Anterior cingulate cortex (tissue), 58 donors: ENCODE measurements at regions not wholly inside any gene's neighbourhood (a gene's known extent, or its start where the extent isn't known, plus 50 kb on each side); places are given as distances from the start of the nearest gene placed in this dataset.
"Not testable (repeated sequence)": the region's sequence is repeated elsewhere in the genome, so short reads cannot be mapped to it uniquely, and the experiment has no call there.

ENCODE experiments used
- DNase-seq, 58 donors: peaks; one replicate each; lab custom pipeline; 2025; lab: John Stamatoyannopoulos, UW

DNA sequence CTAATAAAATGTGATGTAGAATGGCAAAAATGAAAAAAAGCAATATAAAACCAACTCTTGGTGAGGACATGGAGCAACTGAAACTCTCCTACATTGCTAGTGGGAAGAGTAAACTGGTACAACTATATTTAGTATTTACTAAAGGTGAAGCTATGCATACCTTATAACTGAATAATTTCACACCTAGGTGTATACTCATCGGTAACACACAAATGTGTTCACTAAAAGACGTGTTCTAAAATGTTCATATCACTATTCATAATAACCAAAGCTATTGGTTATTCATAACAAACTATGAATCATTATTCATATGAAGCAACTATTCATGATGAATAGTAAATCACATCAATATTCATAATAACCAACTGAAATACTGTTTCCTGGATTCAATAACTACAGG is 1030.3 kb downstream of the ROBO2 start:
- no peak for DNase-seq

DNA sequence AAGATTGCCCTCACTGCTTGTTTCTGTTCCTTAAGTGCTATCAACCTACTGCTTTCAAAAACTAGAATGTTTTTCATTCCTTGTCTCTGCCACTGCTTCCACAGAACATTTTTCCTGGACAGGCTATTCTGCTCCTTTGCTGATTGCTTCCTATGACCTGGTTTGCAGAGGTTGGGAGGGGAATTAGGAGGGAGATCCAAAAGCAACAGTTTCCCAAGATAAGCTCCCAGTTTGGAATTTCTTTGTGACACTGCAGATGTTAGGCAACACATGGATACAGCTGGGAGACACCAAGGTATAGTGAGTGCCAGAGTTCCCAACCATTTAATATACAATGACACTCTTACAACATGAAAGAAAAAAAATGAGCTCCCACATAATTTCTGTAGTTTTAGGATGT is 1036.5 kb downstream of the ROBO2 start:
- no peak for DNase-seq

DNA sequence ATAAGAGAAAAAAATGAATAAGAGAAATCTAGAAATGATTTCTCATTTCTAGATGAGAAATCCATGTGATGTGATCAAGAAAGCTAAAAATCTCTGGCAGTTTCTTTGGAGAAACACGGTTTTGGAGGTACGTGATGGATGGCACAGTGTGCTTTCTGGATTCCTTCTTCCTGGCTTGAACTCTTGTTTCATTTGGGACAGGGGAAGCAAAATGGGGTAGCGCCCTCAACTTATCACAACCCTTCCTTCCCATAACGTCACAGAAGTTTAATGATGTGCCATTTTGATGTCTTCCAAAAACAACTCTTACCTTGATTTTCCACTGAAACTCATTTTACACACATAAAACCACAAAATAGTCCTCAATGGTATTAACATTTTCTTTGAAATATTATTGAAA is 1037.3 kb downstream of the ROBO2 start:
- DNase-seq, result no peak

DNA sequence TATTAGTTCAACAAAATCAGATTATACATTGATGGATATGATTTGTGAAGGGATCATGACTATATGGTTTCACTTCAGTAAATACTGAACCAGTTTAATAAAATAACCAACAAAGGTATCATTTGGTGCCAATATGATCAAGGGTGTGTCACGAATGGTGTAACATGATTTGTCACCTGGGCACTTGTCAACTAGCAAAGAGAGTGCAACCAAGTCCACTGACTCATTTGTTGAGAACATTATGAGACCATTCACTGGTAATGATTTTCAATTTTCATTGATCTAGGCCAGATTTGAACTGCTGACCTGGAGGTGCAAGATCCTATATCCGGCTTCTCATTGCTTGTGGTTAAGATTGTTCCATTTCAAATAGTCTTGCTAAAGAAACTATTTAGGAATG is 1037.9 kb downstream of the ROBO2 start:
- no peak for DNase-seq

DNA sequence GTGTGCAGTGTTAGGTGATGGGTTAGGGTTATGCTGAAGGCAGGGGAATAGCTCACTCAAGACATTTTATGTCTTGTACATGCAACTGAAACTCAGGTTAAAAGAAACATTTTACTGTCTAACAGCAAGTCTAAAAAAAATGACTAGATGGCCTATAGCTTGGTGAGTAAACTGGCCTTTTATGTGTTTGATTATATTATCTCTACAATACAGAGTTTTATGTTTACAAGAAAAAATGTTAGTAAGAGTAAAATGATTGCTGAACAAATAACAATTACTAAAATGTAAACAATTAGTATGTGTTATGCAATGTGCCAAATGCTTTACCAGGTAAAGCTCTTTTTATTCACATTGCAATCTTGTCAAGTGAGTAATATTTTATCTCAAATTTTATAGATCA is 1039.6 kb downstream of the ROBO2 start:
- DNase-seq, result no peak

DNA sequence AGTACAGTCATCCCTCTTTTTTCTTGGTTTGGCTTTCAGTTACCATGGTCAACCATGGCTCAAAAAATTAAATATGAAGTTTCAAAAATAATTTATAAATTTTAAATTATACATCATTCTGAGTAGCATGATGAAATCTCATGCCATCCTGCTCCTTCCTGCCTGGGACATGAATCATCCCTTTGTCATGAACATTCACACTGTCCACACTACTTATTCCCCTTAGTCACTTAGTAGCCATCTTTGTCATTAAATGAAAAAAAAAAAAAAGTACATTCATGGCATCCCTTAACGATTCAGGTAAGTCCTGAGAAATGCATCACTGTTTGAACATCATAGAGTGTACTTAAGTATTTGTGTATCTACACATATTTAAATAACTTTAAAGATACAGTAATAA is 1046.3 kb downstream of the ROBO2 start:
- DNase-seq, result no peak

DNA sequence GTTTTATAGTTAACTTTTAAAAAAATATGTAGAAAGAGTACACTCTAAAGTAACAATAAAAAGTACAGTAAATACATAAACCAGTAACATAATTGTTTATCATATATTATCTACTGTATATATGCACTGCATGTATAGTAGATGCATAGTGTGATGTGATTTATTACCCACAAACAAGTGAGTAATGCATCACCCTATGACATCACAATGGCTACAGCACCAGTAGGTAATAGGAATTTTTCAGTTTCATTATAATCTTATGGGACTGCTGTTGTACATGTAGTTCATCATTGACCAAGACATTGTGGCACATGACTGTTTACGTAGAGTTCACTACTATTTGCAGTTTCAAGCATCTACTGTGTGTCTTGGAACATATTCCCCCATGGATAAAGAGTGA is 1047.2 kb downstream of the ROBO2 start:
- no peak for DNase-seq

DNA sequence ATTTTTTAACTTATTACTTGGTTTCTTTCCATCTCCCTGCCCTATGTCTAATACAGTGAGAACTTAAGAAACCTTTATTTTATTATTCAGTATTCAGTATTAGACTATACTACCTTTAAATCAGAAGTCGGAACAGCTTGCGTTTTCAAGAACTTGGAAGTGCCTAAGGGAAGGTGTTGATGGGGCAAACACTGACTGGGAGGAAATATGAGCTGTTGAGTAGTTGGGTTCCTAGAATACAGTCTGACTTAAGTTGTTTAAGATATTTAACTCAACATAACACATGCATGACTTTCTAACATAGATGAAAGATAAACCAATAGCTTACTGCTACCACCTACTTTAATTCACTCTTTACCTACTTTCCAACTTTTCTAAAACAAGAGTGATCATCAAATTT is 1048.1 kb downstream of the ROBO2 start:
- no peak for DNase-seq

DNA sequence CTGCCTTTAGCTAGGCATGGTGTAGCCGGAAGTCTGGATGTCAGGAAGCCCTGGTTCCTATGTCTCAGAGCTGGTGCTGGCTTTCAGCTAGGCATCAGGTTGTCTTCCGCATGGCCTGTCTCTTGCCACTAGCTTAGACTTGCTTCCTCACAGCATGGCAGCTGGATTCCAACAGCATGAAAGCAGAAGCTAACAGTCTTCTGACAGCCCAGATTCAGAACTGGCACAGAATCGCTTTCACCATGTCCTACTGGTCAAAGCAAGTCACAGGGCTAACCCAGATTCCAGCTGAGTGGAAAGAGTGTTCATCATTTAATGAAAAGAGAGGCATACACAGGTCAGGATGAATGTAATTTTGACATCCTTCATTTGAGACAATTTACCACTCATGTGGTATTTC is 1050.5 kb downstream of the ROBO2 start:
- no peak for DNase-seq

DNA sequence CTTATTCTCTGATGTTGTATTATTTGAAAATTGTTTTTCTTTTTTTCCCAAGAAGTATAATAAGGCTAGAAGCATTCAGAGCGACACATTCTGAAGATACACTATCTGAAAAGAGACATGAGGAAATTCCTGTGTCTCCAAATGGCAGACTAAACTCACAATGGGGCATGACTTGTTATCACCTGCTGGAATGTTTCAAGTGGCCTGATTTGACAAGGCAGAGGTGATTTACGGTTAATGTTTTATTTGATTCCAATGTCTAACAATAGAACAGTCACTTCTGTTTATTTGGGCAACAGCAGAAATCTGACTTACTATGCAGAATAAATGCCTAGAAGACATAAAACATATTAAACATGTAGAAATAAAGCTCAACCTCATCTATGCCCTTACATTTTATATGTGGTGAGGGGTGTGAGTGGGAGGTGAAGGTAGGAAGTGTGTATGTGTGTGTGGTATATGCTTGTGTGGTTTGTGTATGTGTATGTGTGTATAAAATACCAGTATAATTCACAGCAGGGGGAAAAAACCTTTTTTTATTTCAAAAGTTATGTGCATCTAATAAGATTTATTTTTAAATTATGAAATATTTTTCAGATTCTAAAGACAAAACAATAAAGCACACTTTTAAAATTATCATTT is 1051.7 kb downstream of the ROBO2 start:
- no peak for DNase-seq

DNA sequence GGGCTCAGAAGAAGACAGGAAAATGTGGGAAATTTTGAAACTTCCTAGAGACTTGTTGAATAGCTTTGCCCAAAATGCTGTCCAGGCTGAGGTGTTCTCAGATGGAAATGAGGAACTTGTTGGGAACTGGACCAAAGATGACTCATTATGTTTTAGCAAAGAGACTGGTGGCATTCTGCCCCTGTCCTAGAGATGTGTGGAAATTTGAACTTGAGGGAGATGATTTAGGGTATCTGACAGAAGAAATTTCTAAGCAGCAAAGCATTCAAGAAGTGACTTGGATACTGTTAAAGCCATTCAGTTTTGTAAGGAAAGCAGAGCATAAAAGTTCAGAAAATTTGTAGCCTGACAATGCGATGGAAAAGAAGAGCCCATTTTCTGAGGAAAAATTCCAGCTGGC is 1052.7 kb downstream of the ROBO2 start:
- not testable (repeated sequence) for DNase-seq

DNA sequence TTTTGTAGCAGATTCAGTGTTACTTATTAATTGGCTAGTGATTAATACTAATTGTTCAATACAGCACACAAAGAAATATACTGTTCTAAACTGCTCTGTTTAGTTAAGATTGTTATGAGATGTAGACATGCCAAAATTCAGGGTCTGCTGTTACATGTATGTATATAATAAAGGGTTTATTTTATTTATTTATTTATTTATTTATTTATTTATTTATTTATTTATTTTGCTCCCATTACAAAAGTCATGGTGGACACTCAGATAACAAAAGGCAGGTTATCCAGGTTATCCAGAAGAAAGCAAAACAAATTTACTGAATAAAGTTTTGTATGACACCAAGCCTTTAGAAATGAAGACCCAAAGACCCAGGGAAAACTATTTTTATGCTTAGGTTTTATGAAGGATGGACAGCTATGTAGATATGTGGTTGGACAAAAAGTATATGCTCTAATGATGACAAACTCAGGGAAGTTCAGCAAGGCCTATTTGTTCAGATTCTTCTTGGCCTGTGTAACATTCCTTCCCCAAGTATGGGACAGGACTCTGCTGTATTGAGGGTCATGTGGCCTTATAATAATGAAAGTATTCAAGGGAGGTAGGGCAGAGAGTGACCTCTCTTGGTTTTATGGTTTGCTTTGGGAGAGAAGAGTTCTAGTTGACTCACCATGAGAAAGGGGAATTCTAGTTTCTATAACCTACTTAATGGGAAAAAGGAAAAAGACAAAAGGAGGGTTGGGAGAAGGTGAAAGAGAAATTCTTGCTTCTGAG is 1056.8 kb downstream of the ROBO2 start:
- DNase-seq, result no peak

DNA sequence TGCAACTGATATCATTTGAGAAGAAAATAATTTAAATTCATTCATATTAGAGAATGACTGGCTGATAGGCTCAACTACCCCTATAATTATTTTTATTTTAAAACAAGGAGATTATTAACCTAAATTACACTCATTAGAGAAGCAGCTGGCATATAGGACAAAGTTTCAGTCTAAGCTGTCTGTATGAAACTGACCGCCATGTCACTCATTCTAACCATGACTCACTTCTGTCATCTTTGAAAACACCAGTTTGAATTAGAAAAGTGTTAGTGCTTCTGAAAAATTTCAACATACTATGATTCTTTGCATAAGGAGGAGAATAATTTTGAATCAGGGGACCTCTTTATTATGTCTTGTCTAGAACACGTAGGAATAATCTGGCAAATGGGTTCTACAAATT is 1058.5 kb downstream of the ROBO2 start:
- no peak for DNase-seq

DNA sequence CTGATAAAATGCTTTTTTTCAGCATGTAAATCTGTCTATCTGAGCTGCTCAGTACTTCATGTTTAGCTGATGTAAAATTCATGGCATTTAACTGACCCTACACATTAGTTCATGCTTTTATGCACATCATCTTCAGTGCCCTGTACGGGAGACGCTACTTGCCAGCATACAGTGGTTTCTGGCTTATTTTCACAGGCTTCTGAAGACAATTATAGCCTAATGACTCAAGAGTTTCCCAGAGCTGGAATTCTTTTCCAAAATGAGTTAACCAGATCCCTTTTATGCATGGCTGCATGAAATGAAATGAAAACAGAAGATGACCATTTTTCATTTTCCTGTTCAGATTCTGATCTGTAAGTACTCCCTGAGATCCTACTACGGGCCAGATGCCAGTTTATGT is 1061.5 kb downstream of the ROBO2 start:
- no peak for DNase-seq

DNA sequence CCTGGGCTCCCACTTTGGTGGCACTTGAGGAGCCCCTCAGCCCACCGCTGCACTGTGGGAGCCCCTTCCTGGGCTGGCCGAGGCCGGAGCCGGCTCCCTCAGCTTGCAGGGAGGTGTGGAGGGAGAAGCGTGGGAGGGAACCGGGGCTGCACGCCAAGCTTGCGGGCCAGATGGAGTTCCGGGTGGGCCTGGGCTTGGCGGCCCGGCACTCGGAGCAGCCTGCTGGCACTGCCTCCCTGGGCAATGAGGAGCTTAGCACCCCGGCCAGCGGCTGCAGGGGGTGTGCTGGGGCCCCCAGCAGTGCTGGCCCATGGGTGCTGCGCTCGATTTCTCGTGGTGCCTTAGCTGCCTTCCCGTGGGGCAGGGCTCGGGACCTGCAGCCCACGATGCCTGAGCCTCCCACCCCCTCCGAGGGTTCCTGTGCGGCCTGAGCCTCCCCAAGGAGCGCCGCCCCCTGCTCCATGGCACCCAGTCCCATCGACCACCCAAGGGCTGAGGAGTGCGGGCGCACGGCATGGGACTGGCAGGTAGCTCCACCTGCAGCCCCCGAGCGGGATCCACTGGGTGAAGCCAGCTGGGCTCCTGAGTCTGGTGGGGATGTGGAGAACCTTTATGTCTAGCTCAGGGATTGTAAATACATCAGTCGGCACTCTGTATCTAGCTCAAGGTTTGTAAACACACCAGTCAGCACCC is 1068.5 kb downstream of the ROBO2 start:
- DNase-seq, result not testable (repeated sequence)

DNA sequence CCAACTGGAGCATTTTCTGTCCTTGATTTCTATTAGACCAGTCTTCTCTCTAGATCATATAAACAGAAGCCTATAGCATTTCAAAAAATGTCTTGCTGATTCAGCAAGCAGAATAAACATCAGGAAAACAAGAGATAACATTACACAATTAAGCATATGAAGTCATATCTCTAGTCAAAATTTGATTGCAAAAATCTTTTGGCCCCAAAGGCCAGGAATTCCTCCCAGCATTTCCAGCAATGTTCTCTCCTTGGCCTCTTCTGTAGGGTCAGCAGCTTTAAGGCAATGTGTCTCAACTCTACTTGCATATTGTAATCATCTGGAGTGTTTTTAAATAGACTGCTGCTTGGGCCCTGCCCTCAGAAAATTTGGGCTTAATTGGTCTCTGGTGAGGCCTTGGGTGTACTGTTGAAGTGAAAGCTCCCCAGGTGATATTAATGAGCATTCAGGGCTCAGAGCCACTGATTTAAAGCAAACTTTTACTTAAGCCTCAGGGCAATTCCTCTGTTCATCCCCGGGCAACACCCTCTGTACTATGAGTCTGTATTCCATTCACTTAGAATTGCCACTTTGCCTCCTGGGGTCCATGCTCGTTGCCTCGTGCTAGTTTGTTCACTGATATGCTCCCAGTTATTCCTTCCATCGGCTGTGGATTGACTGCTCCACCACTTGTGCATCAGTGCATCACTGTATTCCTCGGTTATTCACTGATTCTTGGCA is 1072.6 kb downstream of the ROBO2 start:
- DNase-seq, result no peak

DNA sequence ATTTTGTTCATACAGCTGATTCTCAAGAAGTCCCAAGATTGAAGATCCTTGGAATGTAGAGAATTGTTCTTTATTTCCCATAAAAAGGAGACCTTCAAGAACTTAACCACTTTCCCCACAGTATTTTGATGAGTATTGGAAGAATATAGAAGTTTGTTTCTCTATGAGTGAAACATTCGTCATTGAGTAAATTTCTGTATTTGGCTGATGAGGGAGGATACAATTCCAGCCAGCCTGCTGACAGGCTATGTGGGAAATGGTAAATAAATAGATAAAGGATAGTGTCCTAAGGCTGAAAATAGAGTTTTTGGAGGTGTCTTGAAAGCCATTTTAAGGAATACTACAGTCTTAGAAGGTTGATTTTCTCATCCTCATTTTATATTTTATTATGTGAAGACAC is 1076.1 kb downstream of the ROBO2 start:
- no peak for DNase-seq

DNA sequence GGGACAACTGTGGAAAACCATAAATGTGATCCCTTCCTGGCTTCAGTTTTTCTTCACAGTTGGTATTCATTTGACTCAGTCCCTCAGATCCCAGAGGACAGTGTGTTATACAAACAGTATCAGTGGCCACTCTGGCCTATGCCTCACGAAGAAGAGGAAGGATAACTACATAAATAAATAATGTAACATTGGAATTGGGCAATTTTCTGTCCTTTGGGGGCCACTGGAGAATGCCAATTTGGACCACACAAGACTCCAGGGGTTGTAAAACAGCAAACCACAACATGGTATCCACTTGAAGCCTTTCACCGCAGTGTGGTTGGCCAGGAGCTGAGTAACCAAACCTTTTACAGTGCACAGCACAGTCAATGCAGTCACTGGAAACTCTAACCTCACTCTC is 1077.0 kb downstream of the ROBO2 start:
- no peak for DNase-seq

DNA sequence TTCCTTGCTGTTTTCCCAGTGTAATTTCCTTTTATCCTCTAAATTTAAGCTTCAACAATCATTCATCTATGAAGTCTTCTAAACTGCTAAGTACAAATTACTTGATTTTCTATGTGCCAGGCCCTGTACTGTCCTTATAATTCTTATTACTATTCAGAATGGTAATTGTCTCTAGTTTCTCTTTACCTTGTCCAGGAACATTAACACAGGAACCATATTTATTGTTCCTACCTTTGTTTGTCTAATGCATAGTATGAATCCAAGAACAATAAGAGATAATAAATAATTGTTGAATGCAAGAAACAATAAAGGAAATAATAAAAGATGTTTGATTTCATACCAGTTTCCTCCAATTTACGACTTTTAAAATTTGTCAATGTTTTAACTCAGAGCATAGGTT is 1083.2 kb downstream of the ROBO2 start:
- DNase-seq, result no peak

DNA sequence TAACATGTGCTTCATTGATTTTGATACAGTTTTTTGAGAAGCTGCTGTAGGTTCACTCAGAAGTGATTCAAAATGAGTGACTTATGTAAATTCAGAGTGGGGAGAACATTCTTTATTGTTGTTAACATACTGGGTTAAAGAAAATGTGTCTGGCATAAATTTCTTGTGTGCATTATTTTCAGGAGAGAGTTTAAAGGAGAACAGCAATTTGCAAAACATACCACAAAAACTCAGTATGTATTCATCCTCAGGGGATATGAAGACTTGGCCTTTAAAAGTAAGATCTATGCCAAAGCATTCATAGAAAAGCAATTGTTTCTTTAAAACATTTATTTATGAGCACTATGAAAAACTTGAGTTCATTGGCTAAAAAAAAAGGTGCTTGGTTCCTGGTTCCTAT is 1089.8 kb downstream of the ROBO2 start:
- DNase-seq, result no peak

DNA sequence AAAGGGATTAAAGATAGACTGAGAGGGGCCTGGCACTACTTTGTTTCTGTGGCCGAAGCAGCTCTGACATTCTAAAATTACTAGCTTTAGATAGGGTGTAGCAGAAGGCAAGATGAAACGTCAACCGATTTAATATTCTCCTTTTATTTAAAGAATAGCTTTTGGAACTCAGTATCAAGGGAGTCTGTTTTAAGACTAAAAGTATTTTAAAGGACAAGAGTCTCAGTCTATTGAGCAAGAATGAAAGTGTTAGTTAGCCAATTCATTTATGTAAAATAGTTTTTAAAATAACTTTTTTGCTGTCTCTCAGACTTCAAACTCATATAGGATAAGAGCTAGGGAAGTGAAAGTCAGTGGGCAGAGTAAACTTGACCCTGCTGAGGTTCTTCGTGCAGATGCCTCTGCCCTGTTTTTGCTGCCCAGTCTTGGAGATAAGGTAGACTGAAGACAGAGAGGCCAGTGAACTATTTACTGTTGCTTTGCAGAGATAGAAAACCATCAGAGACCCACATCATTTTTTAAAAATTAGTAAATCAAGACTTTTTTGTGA is 1090.9 kb downstream of the ROBO2 start:
- DNase-seq, result no peak
